WTC11 (cell line): ENCODE measurements at regions not wholly inside any gene's neighbourhood (a gene's known extent, or its start where the extent isn't known, plus 50 kb on each side); places are given as distances from the start of the nearest gene placed in this dataset.
"Not testable (repeated sequence)": the region's sequence is repeated elsewhere in the genome, so short reads cannot be mapped to it uniquely, and the experiment has no call there.

Experiments
- ATAC-seq: fragments of 200-7000 bp; cut with Tn5 transposase; 2 replicates; pipeline ENCODE4 v1.10.0; 2021; ENCODE audit warnings: mild to moderate bottlenecking, moderate library complexity
- CTCF ChIA-PET: fragments of 300-600 bp; sonication (Branson Sonifier 250); formaldehyde crosslinking; loops from one replicate; lab custom pipeline; 2021; ENCODE audit warnings: antibody characterized with exemption; lab: Charles Lee
- POLR2A ChIA-PET: fragments of 350-600 bp; sonication (Branson Sonifier 250); formaldehyde crosslinking; loops from one replicate; lab custom pipeline; 2021; ENCODE audit warnings: antibody characterized with exemption; lab: Charles Lee
- DNase-seq: peaks from one replicate; pipeline ENCODE4 v3.0.0; 2021; ENCODE audit warnings: low spot score
- H3K27ac Mint-ChIP-seq: 2 replicates; pipeline ENCODE4 v1.8.0; 2021; ENCODE audit warnings: mixed read lengths
- H3K27me3 Mint-ChIP-seq: 2 replicates; pipeline ENCODE4 v1.8.0; 2021; ENCODE audit warnings: low read depth, mild to moderate bottlenecking, moderate library complexity, mixed read lengths
- H3K36me3 Mint-ChIP-seq: 2 replicates; pipeline ENCODE4 v1.8.0; 2021; ENCODE audit warnings: mixed read lengths
- H3K4me1 Mint-ChIP-seq: 2 replicates; pipeline ENCODE4 v1.8.0; 2022; ENCODE audit warnings: mixed read lengths
- H3K4me3 Mint-ChIP-seq: 2 replicates; pipeline ENCODE4 v1.8.0; 2021; ENCODE audit warnings: mild to moderate bottlenecking, moderate library complexity, mixed read lengths
- H3K9me3 Mint-ChIP-seq: 2 replicates; pipeline ENCODE4 v1.8.0; 2021; ENCODE audit warnings: mixed read lengths
- ATF6 ChIP-seq: sonication (generic); formaldehyde crosslinking; IDR thresholded peaks from 2 replicates; pipeline ENCODE4 v1.8.1; 2023; ENCODE audit warnings: mild to moderate bottlenecking, missing genetic modification reagents
- CDX4 ChIP-seq: fragments of 250-450 bp; sonication (Bioruptor Pico); IDR thresholded peaks from 2 replicates; pipeline ENCODE4 v1.9.0; 2021; ENCODE audit warnings: moderate library complexity, mild to moderate bottlenecking, inconsistent platforms, borderline replicate concordance
- CREB1 ChIP-seq: sonication (generic); formaldehyde crosslinking; IDR thresholded peaks from 2 replicates; pipeline ENCODE4 v1.8.0; 2023; ENCODE audit warnings: mild to moderate bottlenecking, missing genetic modification reagents
- FOXK1 ChIP-seq: sonication (generic); formaldehyde crosslinking; IDR thresholded peaks from 2 replicates; pipeline ENCODE4 v1.8.0; 2022; ENCODE audit warnings: mild to moderate bottlenecking, moderate library complexity, missing genetic modification reagents
- IRF2 ChIP-seq: sonication (generic); formaldehyde crosslinking; IDR thresholded peaks from 2 replicates; pipeline ENCODE4 v1.8.0; 2022; ENCODE audit warnings: low read depth, missing genetic modification reagents, borderline replicate concordance
- MAX ChIP-seq: sonication (generic); formaldehyde crosslinking; IDR thresholded peaks from 2 replicates; pipeline ENCODE4 v1.8.0; 2022; ENCODE audit warnings: mild to moderate bottlenecking, missing genetic modification reagents
- MXD4 ChIP-seq: fragments of 250-450 bp; sonication (Bioruptor Pico); IDR thresholded peaks from 2 replicates; pipeline ENCODE4 v1.8.0; 2021; ENCODE audit warnings: mild to moderate bottlenecking, moderate library complexity, borderline replicate concordance
- NFATC4 ChIP-seq: fragments of 250-450 bp; sonication (Bioruptor Pico); IDR thresholded peaks from 2 replicates; pipeline ENCODE4 v1.9.0; 2021; ENCODE audit warnings: mild to moderate bottlenecking
- NFE2L1 ChIP-seq: sonication (generic); formaldehyde crosslinking; IDR thresholded peaks from 2 replicates; pipeline ENCODE4 v1.8.1; 2023; ENCODE audit warnings: missing genetic modification reagents
- PREB ChIP-seq: sonication (generic); formaldehyde crosslinking; IDR thresholded peaks from 2 replicates; pipeline ENCODE4 v1.8.1; 2022; ENCODE audit warnings: mild to moderate bottlenecking, missing genetic modification reagents, moderate library complexity, borderline replicate concordance
- PRRX2 ChIP-seq: fragments of 250-450 bp; sonication (Bioruptor Pico); IDR thresholded peaks from 2 replicates; pipeline ENCODE4 v1.8.0; 2021; ENCODE audit warnings: mild to moderate bottlenecking
- TCF7 ChIP-seq: sonication (generic); formaldehyde crosslinking; IDR thresholded peaks from 2 replicates; pipeline ENCODE4 v1.8.0; 2022; ENCODE audit warnings: mild to moderate bottlenecking, low read depth, missing genetic modification reagents, moderate library complexity
- ZBTB43 ChIP-seq: sonication (generic); formaldehyde crosslinking; IDR thresholded peaks from 2 replicates; pipeline ENCODE4 v1.8.1; 2023; ENCODE audit warnings: mild to moderate bottlenecking, missing genetic modification reagents
- ZNF121 ChIP-seq: sonication (generic); formaldehyde crosslinking; IDR thresholded peaks from 2 replicates; pipeline ENCODE4 v1.8.0; 2023; ENCODE audit warnings: missing genetic modification reagents
- ZNF263 ChIP-seq: sonication (generic); formaldehyde crosslinking; IDR thresholded peaks from 2 replicates; pipeline ENCODE4 v1.8.1; 2022; ENCODE audit warnings: low read depth, mild to moderate bottlenecking, moderate library complexity, missing genetic modification reagents
- ZNF423 ChIP-seq: fragments of 250-450 bp; sonication (Bioruptor Pico); IDR thresholded peaks from 2 replicates; pipeline ENCODE4 v2.1.2; 2022; ENCODE audit warnings: mild to moderate bottlenecking, moderate library complexity
- ZNF671 ChIP-seq: fragments of 250-450 bp; sonication (Bioruptor Pico); IDR thresholded peaks from 2 replicates; pipeline ENCODE4 v1.8.0; 2021; ENCODE audit warnings: mild to moderate bottlenecking
- ZSCAN18 ChIP-seq: fragments of 250-450 bp; sonication (Bioruptor Pico); IDR thresholded peaks from 2 replicates; pipeline ENCODE4 v2.1.2; 2022; ENCODE audit warnings: mild to moderate bottlenecking, moderate library complexity

- H3K27me3 Mint-ChIP-seq, H3K36me3 Mint-ChIP-seq, POLR2A ChIA-PET, DNase-seq, H3K27ac Mint-ChIP-seq, H3K4me1 Mint-ChIP-seq, ATAC-seq, H3K4me3 Mint-ChIP-seq: not testable (repeated sequence)
- CTCF ChIA-PET, result interaction anchor here (1.4 to 2.6 kb wide), 2 partner anchors 11 to 15 kb away, joined by 6 to 17 read pairs; no protein-coding TSS in a partner anchor
- peaks cover 17% of the 10 kb centered on the region for H3K9me3 Mint-ChIP-seq
These were observed 69.8 kb upstream of the ERCC4 start for GRCh38 chr16:13850173-13850572.

GRCh38 chr16:13852827-13853226 is 67.1 kb upstream of the ERCC4 start:
- DNase-seq, result no peak
- peaks cover 3% of the 10 kb centered on the region; the same call in 1 of the 2 replicates for H3K9me3 Mint-ChIP-seq
- CTCF ChIA-PET, result interaction anchor here (1.5 to 1.6 kb wide), 3 partner anchors 13 to 21 kb away, joined by 3 to 7 read pairs (median 5); no protein-coding TSS in a partner anchor
- no peak for TF ChIP-seq CDX4 (CRISPR knock-in tag)
- no peak for TF ChIP-seq ZNF263
- TF ChIP-seq MXD4 (CRISPR knock-in tag), result no peak
- TF ChIP-seq ZBTB43, result no peak
- TF ChIP-seq MAX (CRISPR knock-in tag), result no peak
- TF ChIP-seq ZNF121, result no peak
- no peak for TF ChIP-seq PREB (CRISPR knock-in tag)
- TF ChIP-seq ZNF423 (CRISPR knock-in tag), result no peak
- TF ChIP-seq ZSCAN18 (CRISPR knock-in tag), result no peak
- no peak for TF ChIP-seq NFATC4 (CRISPR knock-in tag)
- TF ChIP-seq CREB1, result no peak
- TF ChIP-seq NFE2L1 (CRISPR knock-in tag), result no peak
- TF ChIP-seq, all 79 proteins: peak for 0
- POLR2A ChIA-PET, result no interaction called here
- Mint-ChIP-seq H3K27me3 (no peaks in the 10 kb centered on the region; the same call in 1 of the 2 replicates), H3K27ac (no peak overlapping the region), H3K4me1 (peaks cover 4% of the 10 kb centered on the region; the same call in 1 of the 2 replicates), H3K36me3 (no peaks in the 10 kb centered on the region), H3K4me3 (no peak overlapping the region)
- no peak for ATAC-seq

GRCh38 chr16:13856398-13856797 is 63.6 kb upstream of the ERCC4 start:
- Mint-ChIP-seq H3K4me1 (peaks cover 4% of the 10 kb centered on the region; the same call in 1 of the 2 replicates), H3K9me3 (peaks cover under 1% of the 10 kb centered on the region; the same call in 1 of the 2 replicates), H3K27ac (no peak overlapping the region), H3K4me3 (no peak overlapping the region), H3K27me3 (no peaks in the 10 kb centered on the region; the same call in 1 of the 2 replicates)
- DNase-seq, result no peak
- no peak for TF ChIP-seq ATF6 (CRISPR knock-in tag)
- no peak for TF ChIP-seq ZNF671
- no peak for TF ChIP-seq FOXK1 (CRISPR knock-in tag)
- TF ChIP-seq IRF2 (CRISPR knock-in tag), result no peak
- no peak for TF ChIP-seq TCF7 (CRISPR knock-in tag)
- no peak for TF ChIP-seq ZSCAN18 (CRISPR knock-in tag)
- TF ChIP-seq PRRX2 (CRISPR knock-in tag), result no peak
- TF ChIP-seq, all 79 proteins: peak for 0
- CTCF ChIA-PET, result no interaction called here
- POLR2A ChIA-PET, result no interaction called here
- ATAC-seq, result no peak
- H3K36me3 Mint-ChIP-seq, result no peaks in the 10 kb centered on the region
